ENCODE measurements at regions not wholly inside any gene's neighbourhood (a gene's known extent, or its start where the extent isn't known, plus 50 kb on each side); places are given as distances from the start of the nearest gene placed in this dataset.

DNA sequence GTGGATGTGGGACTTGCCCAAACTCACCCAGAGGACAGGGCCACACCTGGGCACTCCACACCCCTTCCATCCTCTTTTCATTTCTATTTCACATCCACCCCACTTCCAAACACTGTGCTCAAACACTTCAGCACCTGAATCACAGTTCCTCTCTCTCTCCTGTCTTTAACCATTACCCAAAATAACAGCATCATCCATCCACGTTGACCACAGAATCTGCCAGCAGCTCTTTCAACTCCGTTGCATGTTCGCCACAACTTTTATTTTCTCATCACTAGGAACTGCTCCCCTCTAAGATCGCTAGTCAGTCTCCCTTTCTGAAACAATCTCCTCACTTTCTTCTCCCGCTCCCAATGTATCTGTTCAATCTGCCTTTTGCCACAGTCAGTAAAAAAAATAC lies 121.6 kb upstream of the HNRNPA3 start:
- in situ Hi-C loops (cut with HindIII; ENCODE audit: low pct_unique_long_range_greater_than_20kb, low sequenced_read_pairs) = no loop called here
- DNase-seq (ENCODE audit: low read depth, low spot score) = no peak

DNA sequence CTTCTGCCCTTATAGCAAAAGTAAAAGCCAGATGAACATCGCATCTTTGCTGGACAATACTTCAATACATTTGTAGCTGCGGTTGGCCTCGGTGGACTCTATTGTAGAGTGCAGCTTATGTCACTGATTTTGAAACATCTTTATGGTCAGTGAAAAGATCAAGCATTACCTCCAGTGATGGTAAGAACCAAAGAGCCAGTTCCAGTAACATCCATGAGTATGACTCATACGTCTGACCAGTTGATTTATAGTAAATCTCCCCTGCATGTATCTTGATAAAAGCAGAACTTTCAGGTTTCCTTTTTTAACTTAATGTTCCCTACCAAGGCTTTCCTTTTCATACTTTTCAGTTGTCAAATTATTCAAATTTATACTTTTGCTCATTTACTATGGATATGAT lies 119.2 kb upstream of the HNRNPA3 start:
- in situ Hi-C loops (cut with HindIII; ENCODE audit: low pct_unique_long_range_greater_than_20kb, low sequenced_read_pairs) = no loop called here
- DNase-seq (ENCODE audit: low read depth, low spot score) = no peak

DNA sequence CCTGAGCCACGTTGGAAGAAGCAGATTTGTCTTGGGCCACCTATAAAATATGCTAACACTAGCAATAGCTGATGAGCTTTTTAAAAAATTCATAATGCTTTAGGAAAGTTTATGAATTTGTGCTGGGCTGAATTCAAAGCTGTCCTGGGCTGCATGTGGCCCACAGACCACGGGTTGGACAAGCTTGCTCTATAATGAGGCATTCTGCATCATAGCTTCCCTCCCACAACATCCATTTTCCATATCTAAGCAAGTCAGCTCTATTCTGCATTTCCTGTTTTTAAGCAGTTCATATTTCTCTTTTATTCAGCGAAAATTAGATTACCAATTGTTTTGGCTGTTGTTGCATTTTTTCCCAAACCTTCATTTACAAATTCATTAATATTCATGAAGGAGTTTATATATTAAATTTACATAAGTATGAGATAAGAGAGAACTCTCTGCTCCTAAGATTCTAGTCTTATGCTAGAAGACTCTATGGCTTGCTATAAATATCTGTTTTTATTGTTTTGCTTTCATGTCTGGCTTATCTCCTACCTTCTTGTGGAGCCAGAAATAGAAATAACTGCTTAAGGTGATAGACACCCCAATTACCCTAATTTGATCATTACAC lies 114.5 kb upstream of the HNRNPA3 start:
- in situ Hi-C loops (cut with HindIII; ENCODE audit: low pct_unique_long_range_greater_than_20kb, low sequenced_read_pairs) = no loop called here
- DNase-seq (ENCODE audit: low read depth, low spot score) = no peak

DNA sequence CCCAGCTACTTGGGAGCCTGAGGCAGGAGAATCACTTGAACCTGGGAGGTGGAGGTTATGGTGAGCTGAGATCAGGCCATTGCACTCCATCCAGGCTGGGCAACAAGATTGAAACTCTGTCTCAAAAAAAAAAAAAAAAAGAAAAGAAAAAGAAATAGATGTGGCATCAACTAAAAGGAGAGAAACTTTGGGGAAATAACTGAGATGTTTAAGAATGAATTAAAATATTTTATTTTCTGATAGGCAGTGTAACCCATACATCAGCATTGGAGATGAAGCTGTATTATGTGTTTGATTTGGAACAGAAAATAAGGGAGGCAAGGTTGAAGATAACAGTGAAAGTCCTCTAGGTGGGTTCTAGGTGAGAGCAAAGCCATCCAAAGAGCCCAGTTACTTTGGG lies 110.7 kb upstream of the HNRNPA3 start:
- DNase-seq (ENCODE audit: low read depth, low spot score) = no peak

DNA sequence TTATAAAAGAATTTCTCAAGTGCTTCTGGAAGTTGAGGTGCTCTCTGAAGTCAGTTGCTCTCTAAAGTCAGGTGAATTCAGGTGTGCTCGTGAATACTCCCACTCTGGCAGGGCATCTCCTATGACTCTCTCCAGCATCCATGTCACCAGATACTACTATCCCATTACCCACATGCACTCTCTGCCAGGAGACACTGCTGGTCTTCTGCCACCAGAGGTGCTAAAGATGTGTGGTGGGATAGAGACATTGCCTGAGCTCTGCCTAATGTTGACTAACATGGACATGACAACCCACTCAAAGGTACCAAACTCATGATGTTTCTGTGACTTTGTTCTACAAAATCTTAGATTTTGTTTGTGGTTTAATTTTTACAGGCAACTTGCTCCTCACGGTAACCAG lies 106.4 kb upstream of the HNRNPA3 start:
- in situ Hi-C loops (cut with HindIII; ENCODE audit: low pct_unique_long_range_greater_than_20kb, low sequenced_read_pairs) = no loop called here
- peak; percentile 50 for DNase-seq (ENCODE audit: low read depth, low spot score)

More for the DNA sequence above, 110.7 kb upstream of the HNRNPA3 start:
- in situ Hi-C loops (cut with HindIII; ENCODE audit: low pct_unique_long_range_greater_than_20kb, low sequenced_read_pairs) = no loop called here

DNA sequence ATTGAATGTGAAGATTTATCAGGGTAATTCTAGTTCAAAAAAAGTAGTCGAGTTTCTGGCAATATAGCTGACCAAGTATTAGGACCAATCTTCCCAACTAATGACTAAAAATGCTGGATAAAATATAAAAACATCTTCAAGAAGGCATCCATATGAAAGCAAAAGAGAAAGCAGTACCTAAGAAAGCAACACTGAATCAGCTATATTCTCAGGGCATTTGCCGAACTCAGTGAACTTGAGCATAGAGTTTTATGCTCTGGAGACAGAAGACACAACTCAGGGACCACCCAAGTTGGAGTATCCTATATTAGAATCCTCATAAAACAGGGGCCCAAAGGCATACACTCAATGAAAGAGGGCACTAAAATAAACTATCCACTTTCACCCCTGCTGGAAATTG lies 103.7 kb upstream of the HNRNPA3 start:
- no peak for DNase-seq (ENCODE audit: low read depth, low spot score)
- in situ Hi-C loops (cut with HindIII; ENCODE audit: low pct_unique_long_range_greater_than_20kb, low sequenced_read_pairs) = no loop called here

DNA sequence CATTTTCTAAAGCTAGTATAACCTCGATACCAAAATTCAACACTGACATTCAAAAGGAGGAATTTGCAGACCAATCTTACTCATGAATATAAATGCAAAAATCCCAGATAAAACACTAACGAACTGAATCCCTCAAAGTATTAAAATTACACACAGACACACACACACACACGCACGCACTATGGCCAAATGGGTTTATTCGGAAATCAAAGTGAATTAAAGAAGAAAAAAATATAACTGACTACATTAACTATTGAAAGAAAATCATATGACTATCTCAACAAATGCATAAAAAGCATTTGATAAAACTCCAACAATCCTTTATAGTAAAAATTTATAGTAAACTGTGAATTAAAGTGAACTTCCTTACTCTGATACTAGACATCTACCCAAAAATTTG lies 97.9 kb upstream of the HNRNPA3 start:
- no peak for DNase-seq (ENCODE audit: low read depth, low spot score)
- in situ Hi-C loops (cut with HindIII; ENCODE audit: low pct_unique_long_range_greater_than_20kb, low sequenced_read_pairs) = no loop called here

DNA sequence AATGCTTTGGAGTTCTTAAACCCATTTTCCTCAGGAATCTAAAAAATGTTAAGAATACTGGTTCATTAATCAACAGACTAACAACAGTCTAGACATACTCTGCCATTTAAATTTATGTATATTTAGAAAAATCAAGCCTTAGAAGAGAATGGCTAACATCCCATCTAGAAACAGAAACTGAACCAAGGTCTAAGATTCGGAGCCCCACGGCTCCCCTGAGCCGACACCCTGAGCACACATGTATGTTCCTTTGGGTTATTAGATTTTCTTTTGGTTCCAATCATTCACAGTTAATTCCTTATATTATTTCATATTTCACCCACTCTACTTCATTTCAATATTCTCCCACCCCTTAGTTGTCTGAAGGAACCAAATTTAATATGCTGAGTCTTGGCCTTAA lies 94.8 kb upstream of the HNRNPA3 start:
- in situ Hi-C loops (cut with HindIII; ENCODE audit: low pct_unique_long_range_greater_than_20kb, low sequenced_read_pairs) = no loop called here
- no peak for DNase-seq (ENCODE audit: low read depth, low spot score)

DNA sequence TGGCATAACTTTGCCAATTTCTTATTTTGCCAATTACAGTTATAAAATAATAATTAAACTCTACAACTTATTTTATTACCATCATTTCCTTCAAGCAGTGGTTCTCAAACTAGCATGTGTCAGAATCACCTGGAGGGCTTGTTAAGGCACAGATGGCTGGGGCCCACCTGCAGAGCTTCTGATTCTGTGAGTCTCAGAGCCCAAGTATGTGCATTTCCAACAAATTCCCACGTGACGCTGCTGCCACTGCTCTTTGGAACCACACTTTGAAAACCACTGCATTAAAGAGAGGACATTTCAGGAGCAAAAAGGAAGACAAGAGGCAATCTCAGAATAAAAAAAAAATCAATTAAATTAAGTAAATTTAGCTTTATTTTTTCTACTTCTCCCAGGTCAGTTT lies 94.0 kb upstream of the HNRNPA3 start:
- no peak for DNase-seq (ENCODE audit: low read depth, low spot score)
- in situ Hi-C loops (cut with HindIII; ENCODE audit: low pct_unique_long_range_greater_than_20kb, low sequenced_read_pairs) = no loop called here

DNA sequence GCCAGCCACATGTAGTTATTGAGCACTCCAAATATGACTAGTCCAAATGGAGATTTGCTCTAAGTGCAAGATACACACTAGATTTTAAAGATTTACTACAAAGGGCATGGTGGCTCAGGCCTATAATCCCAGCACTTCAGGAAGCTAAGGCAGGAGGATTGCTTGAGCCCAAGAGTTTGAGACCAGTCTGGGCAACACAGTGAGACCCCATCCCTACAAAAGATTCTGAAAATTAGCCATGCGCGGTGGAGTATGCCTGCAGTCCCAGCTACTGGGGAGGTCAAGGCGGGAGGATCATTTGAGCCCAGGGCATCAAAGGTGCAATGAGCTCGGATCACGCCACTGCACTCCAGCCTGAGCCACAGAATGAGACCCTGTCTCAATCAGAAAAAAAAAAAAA lies 93.5 kb upstream of the HNRNPA3 start:
- in situ Hi-C loops (cut with HindIII; ENCODE audit: low pct_unique_long_range_greater_than_20kb, low sequenced_read_pairs) = no loop called here
- DNase-seq (ENCODE audit: low read depth, low spot score) = no peak

DNA sequence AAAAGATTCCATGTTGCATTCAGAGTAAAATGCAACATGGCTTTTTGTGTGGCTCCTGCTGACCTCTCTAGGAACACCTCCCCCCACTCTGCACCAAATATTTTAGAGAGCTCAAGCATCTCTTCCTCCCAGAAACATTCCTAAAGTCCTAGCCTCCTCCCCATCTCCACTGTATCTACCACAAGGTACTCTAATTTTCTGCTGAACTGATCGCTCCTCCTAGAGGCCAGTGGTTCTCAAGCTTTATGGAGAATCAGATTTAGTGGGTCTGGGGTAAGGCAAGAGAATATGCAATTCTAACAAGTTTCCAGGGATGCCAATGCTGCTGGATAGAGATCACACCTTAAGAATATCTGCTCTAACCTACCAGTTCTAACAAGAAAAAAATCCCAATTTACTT lies 89.5 kb upstream of the HNRNPA3 start:
- in situ Hi-C loops (cut with HindIII; ENCODE audit: low pct_unique_long_range_greater_than_20kb, low sequenced_read_pairs) = no loop called here
- peak; percentile 11 for DNase-seq (ENCODE audit: low read depth, low spot score)

DNA sequence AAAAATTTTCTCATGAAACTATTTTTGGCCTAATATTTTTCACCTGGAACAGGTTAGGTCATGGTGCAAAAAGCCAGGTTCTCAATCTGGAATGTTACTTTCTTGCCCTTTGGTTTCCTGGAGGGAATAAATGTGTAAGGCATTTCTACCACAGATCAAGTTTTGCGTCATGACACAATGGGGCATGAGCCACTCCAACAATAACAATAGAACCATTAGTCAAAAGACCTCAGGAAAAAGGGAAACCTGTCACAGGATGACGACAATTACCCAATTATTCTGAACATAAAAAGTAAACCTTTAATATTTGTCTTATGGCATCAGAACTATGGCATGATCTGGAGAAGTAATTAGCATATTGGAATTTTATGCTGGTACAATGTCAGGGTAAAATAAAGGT lies 88.2 kb upstream of the HNRNPA3 start:
- in situ Hi-C loops (cut with HindIII; ENCODE audit: low pct_unique_long_range_greater_than_20kb, low sequenced_read_pairs) = no loop called here
- DNase-seq (ENCODE audit: low read depth, low spot score) = no peak

DNA sequence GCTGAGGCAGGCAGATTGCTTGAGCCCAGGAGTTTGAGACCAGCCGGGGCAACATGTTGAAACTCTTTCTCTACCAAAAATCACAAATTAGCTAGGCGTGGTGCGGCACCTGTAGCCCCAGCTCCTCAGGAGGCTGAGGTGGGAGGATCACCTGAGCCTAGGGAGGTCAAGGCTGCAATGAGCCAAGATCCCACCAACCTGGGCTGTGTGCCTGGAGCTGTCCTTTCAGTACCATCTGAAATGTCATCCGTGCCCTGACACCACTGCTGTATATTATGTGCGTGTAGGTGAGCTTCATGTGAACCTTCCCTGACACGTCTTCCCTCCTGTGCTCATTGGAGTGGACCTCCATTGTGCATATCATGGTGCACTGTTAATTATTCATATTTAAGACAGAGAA lies 84.8 kb upstream of the HNRNPA3 start:
- no peak for DNase-seq (ENCODE audit: low read depth, low spot score)
- in situ Hi-C loops (cut with HindIII; ENCODE audit: low pct_unique_long_range_greater_than_20kb, low sequenced_read_pairs) = no loop called here

DNA sequence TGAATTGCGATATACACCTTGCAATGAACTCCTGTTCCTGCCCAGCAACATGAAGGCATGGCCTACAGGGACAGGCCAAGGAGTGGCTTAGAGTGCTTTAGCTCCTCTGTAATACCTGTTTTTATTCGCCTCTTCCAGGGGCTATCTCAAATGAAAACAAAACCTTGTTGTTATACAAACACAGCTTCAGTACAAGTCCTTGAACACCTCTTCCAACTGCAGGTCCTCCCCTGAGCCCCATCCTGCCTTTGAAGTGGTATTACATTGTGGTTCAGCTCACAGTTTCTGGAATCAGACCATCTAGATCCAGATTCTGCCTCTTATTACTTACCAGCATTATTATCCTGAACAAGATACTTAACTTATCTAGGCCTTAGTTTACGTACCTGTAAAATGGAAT lies 83.0 kb upstream of the HNRNPA3 start:
- no peak for DNase-seq (ENCODE audit: low read depth, low spot score)
- in situ Hi-C loops (cut with HindIII; ENCODE audit: low pct_unique_long_range_greater_than_20kb, low sequenced_read_pairs) = no loop called here

DNA sequence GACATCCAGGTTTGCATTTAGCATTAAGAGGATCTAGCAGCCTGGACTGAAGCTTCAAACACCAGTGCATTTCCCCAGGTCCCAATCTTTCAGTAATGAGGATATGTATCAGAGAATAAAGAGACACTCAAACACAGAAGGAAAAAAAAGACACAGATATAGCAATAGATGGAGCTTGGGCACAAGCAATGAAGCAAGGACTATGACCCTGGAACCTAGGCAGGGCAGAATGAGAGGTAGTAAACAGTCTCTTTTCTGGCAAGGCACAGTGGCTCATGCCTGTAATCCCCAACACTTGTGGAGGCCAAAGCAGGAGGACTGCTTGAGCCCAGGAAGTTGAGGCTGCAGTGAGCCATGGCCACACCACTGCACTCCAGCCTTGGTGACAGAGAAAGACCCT lies 80.7 kb upstream of the HNRNPA3 start:
- DNase-seq (ENCODE audit: low read depth, low spot score) = no peak
- in situ Hi-C loops (cut with HindIII; ENCODE audit: low pct_unique_long_range_greater_than_20kb, low sequenced_read_pairs) = no loop called here

DNA sequence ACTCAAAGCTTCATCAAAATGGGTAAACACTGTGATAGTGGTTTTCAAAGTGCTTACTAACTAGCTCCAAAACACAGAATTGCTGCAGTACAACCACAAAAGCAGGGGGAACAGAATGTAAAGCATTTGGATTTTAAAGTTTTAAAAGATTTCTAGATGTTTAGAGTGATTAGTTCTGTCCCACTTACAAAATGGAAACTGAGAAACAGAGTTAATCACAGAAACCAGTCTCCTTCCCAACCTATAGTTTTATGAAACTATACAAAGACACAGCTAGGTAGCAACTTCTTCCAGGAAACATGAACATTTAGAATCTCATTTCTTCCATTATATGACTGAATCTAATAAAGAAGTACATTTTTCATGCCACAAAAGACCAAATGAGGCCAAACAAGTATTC lies 73.8 kb upstream of the HNRNPA3 start:
- DNase-seq (ENCODE audit: low read depth, low spot score) = no peak
- in situ Hi-C loops (cut with HindIII; ENCODE audit: low pct_unique_long_range_greater_than_20kb, low sequenced_read_pairs) = no loop called here

DNA sequence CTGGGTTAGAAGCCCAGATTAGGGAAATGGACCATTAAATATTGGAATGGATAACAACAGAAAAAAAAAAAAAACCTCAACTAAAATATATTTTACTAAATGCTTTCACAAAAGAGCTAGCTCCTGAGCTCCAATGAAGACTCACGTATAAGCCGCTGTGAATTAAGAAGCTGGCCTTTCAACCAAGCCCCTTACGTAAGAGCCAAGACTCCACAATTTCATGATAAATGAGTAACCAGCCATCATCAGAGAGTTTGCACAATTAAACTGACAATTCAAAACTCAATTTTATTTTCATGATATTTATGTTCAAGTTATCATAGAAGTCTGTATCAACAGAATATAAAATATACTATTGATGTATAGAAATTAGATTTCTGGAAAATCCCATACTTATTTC lies 70.7 kb upstream of the HNRNPA3 start:
- in situ Hi-C loops (cut with HindIII; ENCODE audit: low pct_unique_long_range_greater_than_20kb, low sequenced_read_pairs) = no loop called here
- DNase-seq (ENCODE audit: low read depth, low spot score) = no peak

DNA sequence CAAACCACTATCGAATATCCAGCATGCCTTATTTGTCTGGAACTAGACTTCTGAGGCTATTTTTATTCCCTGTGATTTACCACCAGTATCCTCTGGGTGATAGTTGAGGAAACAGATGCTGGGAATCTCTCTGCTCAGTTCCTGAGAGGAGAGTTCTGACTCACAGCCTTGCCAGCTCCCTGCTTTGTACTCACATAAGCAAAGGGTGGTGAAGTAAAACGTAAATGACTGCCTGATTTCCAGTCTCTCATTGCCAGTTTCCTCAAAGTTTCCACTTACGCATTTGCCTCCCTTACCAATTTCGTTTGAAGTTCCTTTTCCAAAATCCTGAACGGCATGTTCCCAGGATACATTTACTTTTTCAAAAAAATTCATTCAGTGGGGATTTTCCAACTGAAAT lies 69.2 kb upstream of the HNRNPA3 start:
- in situ Hi-C loops (cut with HindIII; ENCODE audit: low pct_unique_long_range_greater_than_20kb, low sequenced_read_pairs) = no loop called here
- peak; percentile 59 for DNase-seq (ENCODE audit: low read depth, low spot score)

DNA sequence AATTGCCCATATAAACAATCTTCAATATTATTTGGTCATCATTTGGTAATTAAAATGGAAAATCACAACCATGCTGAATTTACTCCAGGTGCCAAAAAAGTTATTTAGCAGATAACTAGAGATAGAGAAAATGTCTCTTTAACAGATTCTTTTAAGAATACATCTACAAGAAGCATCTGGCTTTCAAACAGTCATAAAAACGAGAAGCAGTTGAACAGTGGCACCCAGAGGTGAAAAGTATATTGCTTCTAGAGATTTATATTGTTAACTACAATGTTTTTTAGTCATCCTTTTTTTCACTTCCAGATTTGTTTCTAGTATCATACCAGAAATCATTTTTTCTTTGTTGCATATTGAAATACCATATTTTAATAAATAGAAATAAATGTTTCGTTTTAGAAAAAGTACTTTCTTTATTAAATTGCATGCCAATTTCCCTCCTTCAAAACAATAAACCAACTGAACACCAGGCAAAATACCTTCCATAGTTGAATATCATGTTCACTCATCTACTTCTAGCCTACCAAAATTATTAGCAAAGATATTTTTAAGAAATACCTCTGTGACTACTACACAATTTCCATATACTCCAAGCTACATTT lies 65.4 kb upstream of the HNRNPA3 start:
- in situ Hi-C loops (cut with HindIII; ENCODE audit: low pct_unique_long_range_greater_than_20kb, low sequenced_read_pairs) = no loop called here
- peak; percentile 73 for DNase-seq (ENCODE audit: low read depth, low spot score)
